ENCODE measurements at regions not wholly inside any gene's neighbourhood (a gene's known extent, or its start where the extent isn't known, plus 50 kb on each side); places are given as distances from the start of the nearest gene placed in this dataset.

DNA sequence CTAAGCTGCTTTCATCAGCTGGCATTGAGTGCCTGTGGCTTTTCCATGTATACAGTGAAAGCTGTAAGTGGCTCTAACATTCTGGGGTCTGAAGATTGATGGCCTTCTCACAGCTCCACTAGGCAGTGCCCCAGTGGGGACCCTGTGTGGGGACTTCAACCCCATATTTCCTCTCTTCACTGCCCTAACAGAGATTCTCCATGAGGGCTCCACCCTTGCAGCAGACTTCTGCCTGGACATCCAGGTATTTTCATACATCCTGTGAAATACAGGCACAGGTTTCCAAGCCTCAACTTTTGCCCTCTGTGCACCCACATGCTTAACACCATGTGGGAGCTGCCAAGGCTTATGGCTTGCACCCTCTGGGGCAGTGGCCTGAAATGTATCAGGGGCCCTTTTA is 188.2 kb upstream of the SYT4 start:
- H3K4me3 ChIP-seq = no peak overlapping the region
- TF ChIP-seq CTCF (IDR thresholded peaks at IDR 0.05) = no peak
- no peak for DNase-seq (ENCODE audit: low spot score)
- H3K27ac ChIP-seq = no peak overlapping the region

DNA sequence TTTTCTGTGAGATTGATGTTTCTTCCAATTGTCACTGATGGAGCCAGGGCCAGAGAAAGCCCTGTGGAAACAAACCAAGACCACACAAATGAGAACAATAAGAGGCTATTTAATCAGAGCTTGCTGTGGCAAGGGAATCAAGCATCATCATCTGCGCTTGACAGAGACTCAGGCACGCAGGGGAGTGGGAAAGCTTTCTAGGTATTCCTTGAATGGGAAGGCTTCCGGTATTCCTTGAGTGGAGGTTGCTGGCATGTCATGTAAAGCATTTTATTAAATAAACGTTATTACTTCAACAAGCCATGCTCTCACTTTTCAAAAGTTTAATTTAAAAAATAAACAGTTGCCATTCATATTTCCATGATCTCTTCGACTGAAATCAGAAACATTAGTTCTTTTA is 194.6 kb upstream of the SYT4 start:
- Histone ChIP-seq H3K4me3 (no peak overlapping the region), H3K27ac (no peak overlapping the region)
- DNase-seq (ENCODE audit: low spot score) = no peak
- TF ChIP-seq CTCF (IDR thresholded peaks at IDR 0.05) = no peak

- TF ChIP-seq CTCF (IDR thresholded peaks at IDR 0.05) = no peak
- DNase-seq (ENCODE audit: low spot score) = no peak
- Histone ChIP-seq H3K4me3 (no peak overlapping the region), H3K27ac (no peak overlapping the region)
Observed at GRCh38 chr18:43481069-43481468, 203.8 kb upstream of the SYT4 start.

- Histone ChIP-seq H3K4me3 (no peak overlapping the region), H3K27ac (no peak overlapping the region)
- no peak for DNase-seq (ENCODE audit: low spot score)
- no peak for TF ChIP-seq CTCF (IDR thresholded peaks at IDR 0.05)
Observed at GRCh38 chr18:43482136-43482535, 204.8 kb upstream of the SYT4 start.

DNA sequence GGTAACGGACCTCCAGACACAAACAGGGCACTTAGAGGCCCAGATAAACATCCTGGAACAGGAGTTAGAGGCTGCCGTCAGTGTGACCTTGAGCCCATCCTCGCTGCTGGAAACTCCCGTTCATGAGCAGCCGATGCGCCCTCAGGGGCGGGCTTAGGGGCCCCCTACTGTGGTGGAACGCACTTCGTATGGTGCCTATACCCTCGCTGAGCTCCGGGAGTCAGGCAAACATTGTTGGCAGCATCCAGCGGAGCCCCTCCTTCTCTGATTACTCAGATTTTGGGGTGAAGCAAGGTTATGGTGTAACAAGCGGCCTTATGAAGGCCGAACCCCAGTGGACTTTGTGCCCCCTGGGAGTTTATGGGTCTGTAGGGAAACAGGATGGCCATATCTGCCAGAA is 205.3 kb upstream of the SYT4 start:
- Histone ChIP-seq H3K27ac (no peak overlapping the region), H3K4me3 (no peak overlapping the region)
- no peak for DNase-seq (ENCODE audit: low spot score)
- TF ChIP-seq CTCF (IDR thresholded peaks at IDR 0.05) = no peak

DNA sequence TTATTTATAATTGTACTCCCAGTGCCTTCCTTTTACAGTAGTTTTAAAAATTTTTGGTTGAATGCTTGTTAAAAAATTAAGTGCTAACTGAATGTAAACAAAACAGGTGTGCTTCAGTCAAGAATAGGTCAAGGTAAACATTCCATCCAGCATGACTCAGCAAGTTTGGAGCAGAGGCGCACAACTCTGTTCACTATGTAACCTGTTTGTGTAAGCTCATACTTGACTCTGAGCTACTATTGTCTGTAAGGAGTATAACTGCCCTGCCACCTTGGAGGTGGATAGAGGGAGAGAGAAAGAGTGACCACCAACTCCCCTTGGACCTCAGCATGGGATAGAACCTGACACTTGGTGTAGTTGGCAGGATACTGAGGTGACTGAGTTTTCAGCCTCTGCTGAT is 207.4 kb upstream of the SYT4 start:
- no peak for TF ChIP-seq CTCF (IDR thresholded peaks at IDR 0.05)
- H3K27ac ChIP-seq = no peak overlapping the region
- no peak for DNase-seq (ENCODE audit: low spot score)
- H3K4me3 ChIP-seq = no peak overlapping the region

- TF ChIP-seq CTCF (IDR thresholded peaks at IDR 0.05) = no peak
- Histone ChIP-seq H3K27ac (no peak overlapping the region), H3K4me3 (no peak overlapping the region)
- no peak for DNase-seq (ENCODE audit: low spot score)
Observed at GRCh38 chr18:43485545-43485963, 208.3 kb upstream of the SYT4 start.

All from coronary artery (tissue), 2 donors.